ENCODE measurements at regions not wholly inside any gene's neighbourhood (a gene's known extent, or its start where the extent isn't known, plus 50 kb on each side); places are given as distances from the start of the nearest gene placed in this dataset.

- TF ChIP-seq, protein P1, sequence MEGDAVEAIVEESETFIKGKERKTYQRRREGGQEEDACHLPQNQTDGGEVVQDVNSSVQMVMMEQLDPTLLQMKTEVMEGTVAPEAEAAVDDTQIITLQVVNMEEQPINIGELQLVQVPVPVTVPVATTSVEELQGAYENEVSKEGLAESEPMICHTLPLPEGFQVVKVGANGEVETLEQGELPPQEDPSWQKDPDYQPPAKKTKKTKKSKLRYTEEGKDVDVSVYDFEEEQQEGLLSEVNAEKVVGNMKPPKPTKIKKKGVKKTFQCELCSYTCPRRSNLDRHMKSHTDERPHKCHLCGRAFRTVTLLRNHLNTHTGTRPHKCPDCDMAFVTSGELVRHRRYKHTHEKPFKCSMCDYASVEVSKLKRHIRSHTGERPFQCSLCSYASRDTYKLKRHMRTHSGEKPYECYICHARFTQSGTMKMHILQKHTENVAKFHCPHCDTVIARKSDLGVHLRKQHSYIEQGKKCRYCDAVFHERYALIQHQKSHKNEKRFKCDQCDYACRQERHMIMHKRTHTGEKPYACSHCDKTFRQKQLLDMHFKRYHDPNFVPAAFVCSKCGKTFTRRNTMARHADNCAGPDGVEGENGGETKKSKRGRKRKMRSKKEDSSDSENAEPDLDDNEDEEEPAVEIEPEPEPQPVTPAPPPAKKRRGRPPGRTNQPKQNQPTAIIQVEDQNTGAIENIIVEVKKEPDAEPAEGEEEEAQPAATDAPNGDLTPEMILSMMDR (IDR thresholded peaks at IDR 0.05; ENCODE audit: insufficient read depth, low read length) = no peak
- TF ChIP-seq POLR2AphosphoS5 (IDR thresholded peaks at IDR 0.05; ENCODE audit: low read depth) (no peak), REST (IDR thresholded peaks at IDR 0.05; ENCODE audit: insufficient replicate concordance, low read depth) (no peak), GABPA (IDR thresholded peaks at IDR 0.05; ENCODE audit: low read depth) (no peak), SPI1 (IDR thresholded peaks at IDR 0.05; ENCODE audit: borderline replicate concordance, low read depth) (no peak)
These were observed 141.7 kb upstream of the IRF2BP2 start for GRCh38 chr1:234751678-234752077.

Data from HL-60 (cell line).